ENCODE measurements at regions not wholly inside any gene's neighbourhood (a gene's known extent, or its start where the extent isn't known, plus 50 kb on each side); places are given as distances from the start of the nearest gene placed in this dataset.
A peak's percentile ranks its signal among the peaks of the same experiment; 100 is the strongest.
"Not testable (repeated sequence)": the region's sequence is repeated elsewhere in the genome, so short reads cannot be mapped to it uniquely, and the experiment has no call there.

DNA sequence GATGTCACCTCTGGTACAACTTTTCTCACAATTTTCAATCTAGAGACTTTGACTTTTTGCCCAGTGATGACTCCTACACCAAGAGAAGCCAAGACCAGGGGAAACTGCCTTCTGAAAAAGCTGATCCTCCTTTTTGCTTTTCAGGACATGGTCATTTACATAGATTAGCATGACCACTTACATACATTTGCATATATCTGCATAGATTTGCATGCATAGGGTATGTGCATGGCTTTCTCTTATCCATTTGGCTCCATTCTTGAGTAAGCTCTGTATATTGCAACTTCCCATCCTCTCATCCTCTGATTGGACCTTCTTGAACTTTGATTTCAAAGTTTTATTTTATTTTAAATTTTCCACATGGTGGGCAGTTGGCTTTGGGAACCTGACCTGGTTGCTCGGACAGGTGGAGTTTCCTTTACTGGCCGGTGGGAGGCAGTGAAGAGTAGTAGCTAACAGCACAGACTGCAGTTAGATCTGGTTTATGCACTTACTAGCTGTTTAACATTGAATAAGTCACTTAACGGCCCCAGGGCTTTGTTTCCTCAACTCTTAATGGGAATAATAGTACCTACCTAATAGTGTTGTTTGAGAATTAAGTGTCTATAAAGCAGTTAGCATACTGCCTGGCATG lies 92.9 kb downstream of the GPR139 start:
- DNase-seq = no peak

GRCh38 chr16:19979638-19980037 lies 94.1 kb downstream of the GPR139 start:
- DNase-seq = no peak

- no peak for DNase-seq
These were observed 90.0 kb upstream of the GPRC5B start for GRCh38 chr16:19974607-19975006.

- DNase-seq = no peak
These were observed 87.5 kb upstream of the GPRC5B start for GRCh38 chr16:19972111-19972510.

GRCh38 chr16:19968891-19969683 lies 84.4 kb upstream of the GPRC5B start:
- DNase-seq = no peak

- no peak for DNase-seq
These were observed 83.3 kb upstream of the GPRC5B start for GRCh38 chr16:19967963-19968362.

DNA sequence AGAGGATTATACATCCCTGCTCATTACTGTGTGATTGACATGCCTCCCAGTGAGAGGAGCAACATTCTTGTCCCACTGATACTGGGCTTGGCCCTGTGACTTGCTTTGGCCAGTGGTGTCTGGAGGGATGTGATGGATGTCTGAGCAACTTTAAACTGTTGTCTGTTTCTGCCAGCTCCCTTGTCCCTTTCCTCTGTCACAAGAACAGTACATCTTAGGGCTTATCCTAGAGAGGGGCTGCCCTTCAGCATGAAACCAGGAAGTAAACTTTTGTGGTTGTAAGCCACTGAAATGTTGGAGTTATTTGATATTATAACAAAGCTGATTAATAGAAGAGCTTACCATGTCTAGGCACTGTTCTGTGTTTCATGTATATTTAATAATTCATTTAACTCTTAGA lies 82.9 kb upstream of the GPRC5B start:
- DNase-seq = no peak

DNA sequence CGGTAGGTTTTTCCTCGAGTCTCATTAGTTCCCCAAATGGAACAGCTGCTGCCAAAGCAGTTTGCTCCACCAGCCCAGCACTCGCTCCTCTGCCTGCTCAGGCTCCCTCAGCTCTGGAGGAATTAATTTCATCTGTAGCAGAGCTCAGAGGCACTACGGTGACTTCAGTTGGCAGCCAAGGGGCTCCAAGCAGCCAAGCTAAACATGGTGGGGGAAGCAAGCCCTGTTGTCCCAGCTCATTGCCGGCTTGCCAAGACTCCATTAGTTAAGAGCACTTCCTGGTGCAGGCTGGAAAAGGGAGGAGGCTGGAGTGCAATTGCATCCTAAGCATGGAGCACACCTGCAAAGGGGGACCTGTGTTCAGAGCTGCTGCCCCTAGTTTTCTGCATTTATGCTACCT lies 78.7 kb upstream of the GPRC5B start:
- peak; percentile 5 for DNase-seq

- DNase-seq = no peak
These were observed 75.5 kb upstream of the GPRC5B start for GRCh38 chr16:19960183-19960582.

DNA sequence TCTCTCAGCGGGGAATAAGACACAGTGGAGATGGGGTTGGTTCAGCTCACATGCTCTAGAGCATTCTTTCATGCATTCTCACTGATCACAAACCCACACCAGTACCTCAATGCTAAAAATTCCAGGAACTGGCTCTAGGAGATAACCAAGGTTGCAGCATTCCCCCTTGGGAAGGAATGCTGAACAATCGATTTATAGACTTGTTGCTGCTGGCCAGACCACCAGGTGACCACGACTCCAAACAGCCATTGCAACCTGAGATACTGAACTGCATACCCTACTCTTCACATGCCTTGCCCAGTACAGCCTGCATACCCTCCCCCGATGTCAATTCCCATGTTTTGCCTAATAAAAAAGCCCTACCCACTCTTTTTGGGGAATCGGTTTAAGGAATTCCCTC lies 75.1 kb upstream of the GPRC5B start:
- DNase-seq = no peak

DNA sequence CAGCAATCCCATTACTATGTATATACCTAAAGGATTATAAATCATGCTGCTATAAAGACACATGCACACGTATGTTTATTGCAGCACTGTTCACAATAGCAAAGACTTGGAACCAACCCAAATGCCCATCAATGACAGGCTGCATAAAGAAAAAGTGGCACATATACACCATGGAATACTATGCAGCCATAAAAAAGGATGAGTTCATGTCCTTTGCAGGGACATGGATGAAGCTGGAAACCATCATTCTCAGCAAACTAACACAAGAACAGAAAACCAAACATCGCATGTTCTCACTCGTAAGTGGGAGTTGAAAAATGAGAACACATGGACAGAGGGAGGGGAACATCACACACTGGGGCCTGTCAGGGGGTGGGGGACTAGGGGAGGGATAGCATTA lies 71.2 kb upstream of the GPRC5B start:
- not testable (repeated sequence) for DNase-seq

DNA sequence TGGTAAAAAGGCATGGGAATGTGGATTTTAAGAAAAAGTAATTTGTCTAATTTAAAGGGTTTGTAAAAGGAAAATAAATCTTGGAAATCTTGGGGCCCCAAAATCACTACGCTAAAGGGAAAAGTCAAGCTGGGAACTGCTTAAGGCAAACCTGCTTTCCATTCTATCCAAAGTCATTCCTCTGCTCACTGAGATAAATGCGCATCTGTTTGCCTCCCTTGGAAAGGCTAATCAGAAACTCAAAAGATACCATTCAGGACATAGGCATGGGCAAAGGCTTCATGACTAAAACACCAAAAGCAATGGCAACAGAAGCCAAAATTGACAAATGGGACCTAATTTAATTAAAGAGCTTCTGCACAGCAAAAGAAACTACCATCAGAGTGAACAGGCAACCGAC lies 70.4 kb upstream of the GPRC5B start:
- DNase-seq = not testable (repeated sequence)

DNA sequence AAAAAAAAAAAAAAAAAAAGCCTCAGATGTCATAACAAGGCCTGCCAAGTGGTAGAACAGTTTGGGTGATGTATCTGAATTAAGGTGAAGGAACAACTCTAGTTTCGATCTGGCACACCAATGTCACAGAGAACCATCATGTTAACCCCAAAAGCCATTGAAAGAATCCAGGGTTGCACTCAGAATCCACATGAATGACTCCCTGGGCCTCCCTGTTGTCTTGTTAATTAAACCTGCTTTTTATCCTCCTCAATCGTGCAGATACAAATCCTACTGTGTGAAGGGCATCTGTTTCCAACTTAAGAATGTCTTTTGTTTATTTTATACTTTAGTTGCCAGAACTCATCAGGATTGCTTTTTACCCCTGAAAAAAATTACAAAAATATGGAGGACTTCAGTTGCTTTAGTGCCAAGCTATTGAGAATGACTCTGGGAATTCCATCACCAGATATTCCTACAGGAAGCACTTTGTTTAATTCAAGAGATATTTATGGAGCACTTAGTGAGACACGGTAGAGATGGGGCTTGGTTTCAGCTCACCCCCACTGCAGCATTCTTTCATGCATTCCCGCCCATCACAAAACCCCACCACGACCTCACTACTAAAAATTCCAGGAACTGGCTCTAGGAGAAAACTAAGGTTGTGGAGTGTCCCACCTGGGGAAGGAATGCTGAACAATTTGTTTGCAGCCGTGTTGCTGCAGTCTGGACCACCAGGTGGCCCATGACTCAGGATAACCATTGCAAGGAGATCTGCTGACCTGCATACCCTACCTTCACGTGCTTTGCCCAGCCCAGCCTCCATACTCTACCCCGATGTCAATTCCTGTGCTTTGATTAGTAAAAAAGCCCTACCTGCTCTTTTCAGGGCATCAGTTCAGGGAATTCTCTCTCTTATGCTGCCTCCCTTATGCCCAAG lies 63.8 kb upstream of the GPRC5B start:
- DNase-seq = no peak

DNA sequence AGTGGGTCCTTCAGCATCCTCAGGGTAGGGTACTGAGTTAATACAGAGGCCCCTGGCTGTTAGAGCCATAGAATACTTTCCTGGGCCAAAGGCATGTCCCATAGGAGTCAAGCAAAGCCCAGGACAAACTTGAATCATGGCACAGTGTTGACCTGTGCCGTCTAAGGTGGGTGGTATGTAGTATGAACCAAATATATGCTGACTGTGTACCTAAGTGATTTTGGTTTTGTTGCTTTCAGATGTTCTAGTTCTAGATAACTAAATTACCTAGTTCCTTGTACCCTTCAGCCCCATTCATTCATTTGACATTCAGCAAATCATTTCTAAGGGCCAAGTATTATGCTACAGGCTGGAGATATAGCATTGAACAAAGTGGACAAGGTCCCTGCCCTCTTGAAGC lies 61.3 kb upstream of the GPRC5B start:
- no peak for DNase-seq

DNA sequence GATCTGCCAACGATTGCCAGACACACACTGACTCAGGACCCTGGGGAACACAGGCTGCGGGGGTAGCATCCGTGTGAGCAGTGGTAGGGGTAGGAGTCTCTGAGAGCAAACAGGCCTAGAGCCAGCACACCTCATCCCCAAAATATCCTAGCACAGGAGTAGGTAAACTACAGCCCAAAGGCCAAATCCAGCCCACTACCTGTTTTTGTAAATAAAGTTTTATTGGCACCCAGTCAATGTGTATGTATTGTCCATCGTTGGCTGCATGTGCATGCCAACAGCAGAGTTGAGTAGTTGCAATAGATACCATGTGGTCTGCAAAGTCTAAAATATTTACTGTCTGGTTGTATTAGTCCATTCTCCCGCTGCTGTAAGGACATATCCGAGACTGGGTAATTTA lies 55.5 kb upstream of the GPRC5B start:
- DNase-seq = no peak

DNA sequence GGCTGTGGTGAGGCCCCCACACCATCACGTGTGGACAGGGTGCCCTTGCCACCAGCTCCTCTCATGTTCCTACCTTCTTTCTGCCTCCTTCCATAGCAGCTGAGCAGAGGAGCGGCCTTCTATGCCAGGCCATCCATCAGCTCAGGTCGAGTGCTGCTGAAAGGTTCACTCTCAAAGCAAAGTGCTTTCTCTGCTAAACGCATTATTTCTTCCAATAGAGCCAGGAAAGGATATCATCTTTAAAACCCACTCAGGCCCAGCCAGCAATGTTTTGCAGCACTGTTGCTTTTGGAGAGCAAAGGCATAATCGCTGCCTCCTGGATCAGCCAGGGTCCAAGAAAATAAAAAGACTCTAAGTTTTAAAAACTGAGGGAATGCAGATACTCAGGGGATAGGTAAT lies 54.9 kb upstream of the GPRC5B start:
- no peak for DNase-seq

DNA sequence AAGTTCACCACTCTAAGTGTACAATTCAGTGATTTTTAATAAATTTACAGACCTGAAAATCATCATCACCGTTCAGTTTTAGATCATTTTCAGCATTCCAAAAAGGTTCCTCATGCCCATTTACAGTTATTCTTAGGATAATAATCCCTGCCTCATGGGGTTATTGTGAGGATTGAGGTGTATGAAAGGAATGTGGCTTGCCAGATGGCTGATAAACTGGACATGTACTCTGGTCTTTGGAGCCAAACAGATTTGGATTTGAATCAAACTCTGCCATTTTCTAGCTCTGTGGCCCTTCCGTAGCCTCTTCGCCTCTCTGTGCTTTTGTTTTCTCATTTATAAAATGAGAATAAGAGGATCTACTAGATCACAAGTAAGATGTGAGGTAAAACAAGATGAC lies 53.9 kb upstream of the GPRC5B start:
- no peak for DNase-seq

DNA sequence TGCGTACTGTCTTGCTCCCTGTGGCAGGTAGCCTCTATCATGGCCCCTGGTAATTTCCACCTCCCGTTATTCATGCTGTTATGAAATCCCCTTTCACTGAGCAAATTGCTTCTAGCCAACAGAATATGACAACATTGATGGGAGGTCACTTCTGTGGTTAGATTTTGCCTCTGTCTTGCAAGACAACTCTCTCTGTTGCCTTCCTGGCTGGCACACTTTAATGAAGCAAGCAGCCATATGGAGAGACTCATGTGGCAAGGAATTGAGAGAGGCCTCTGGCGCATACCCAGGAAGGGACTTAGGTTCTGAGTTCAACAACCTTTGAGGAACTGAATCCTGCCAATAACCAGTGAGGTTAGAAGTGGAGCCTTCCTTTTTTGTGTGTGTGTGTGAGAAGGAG lies 51.8 kb upstream of the GPRC5B start:
- DNase-seq = no peak

- DNase-seq = no peak
These were observed 51.0 kb upstream of the GPRC5B start for GRCh38 chr16:19935694-19936093.
